Sigmoid colon (tissue), 6 donors: ENCODE measurements at regions not wholly inside any gene's neighbourhood (a gene's known extent, or its start where the extent isn't known, plus 50 kb on each side); places are given as distances from the start of the nearest gene placed in this dataset.

Experiments used
- DNase-seq: peaks from one replicate; pipeline ENCODE4 v3.0.0-alpha.2; 2019
- H3K27ac ChIP-seq, 4 donors: fragments of 200-600 bp; sonication (generic); one replicate each; pipeline ENCODE4 v1.5.1; 2016 to 2019; ENCODE audit warnings: mild to moderate bottlenecking in 1 of 4
- H3K27me3 ChIP-seq, 3 donors: fragments of 200-600 bp; sonication (generic); one replicate each; pipeline ENCODE4 v1.5.1; 2019; ENCODE audit warnings: mild to moderate bottlenecking in 1 of 3
- H3K36me3 ChIP-seq, 4 donors: fragments of 200-600 bp; sonication (generic); one replicate each; pipeline ENCODE4 v1.5.1; 2016 to 2019
- H3K4me1 ChIP-seq, 4 donors: fragments of 200-600 bp; sonication (generic); one replicate each; pipeline ENCODE4 v1.5.1; 2017 to 2019
- H3K4me3 ChIP-seq, 4 donors: fragments of 200-600 bp; sonication (generic); one replicate each; pipeline ENCODE4 v1.5.1; 2017 to 2019; ENCODE audit warnings: mild to moderate bottlenecking in 2 of 4, moderate library complexity in 1 of 4
- H3K9me3 ChIP-seq, 4 donors: fragments of 200-600 bp in 3 of 4; sonication (generic) in 3 of 4; one replicate each; pipeline versions ENCODE4 v1.5.1 to v1.6.1; 2013 to 2019
- CTCF ChIP-seq, 4 experiments: fragments of 450-650 bp in 3 of 4; fragments of 200-600 bp in 1 of 4; IDR thresholded peaks; one replicate each; pipeline ENCODE4 v1.5.1; 2016 to 2019; ENCODE audit warnings: antibody characterized with exemption in 4 of 4, mild to moderate bottlenecking in 3 of 4, moderate library complexity in 2 of 4
- EP300 ChIP-seq, 4 donors: sonication (generic); formaldehyde crosslinking; IDR thresholded peaks; one replicate each; pipeline ENCODE4 v1.6.1; 2017; ENCODE audit warnings: antibody characterized with exemption in 4 of 4
- POLR2A ChIP-seq, 2 donors: fragments of 450-650 bp; IDR thresholded peaks; one replicate each; pipeline ENCODE4 v1.6.1; 2016; ENCODE audit warnings: antibody characterized with exemption in 2 of 2, mild to moderate bottlenecking in 2 of 2, moderate library complexity in 2 of 2
- POLR2AphosphoS5 ChIP-seq, 4 donors: sonication (generic); formaldehyde crosslinking; IDR thresholded peaks; one replicate each; pipeline ENCODE4 v1.6.1; 2017; ENCODE audit warnings: antibody characterized with exemption in 4 of 4
- WGBS, 2 donors: extraction: QIAGEN DNeasy Blood & Tissue Kit; methylation state at CpG; one replicate each; pipeline ENCODE4 v1.1.7; 2013; 5-methylcytosine and 5-hydroxymethylcytosine counted together
- intact Hi-C: fragments of 100-400 bp; cut with DNase I; formaldehyde crosslinking; loops from one replicate; pipeline ENCODE4 v1.15.1; 2023
- donor health status: healthy with polysubstance abuse.
- donor health status: healthy.

GRCh38 chr5:136518174-136518573 lies 152.8 kb upstream of the TRPC7 start:
- H3K4me3 ChIP-seq: no peak overlapping the region
- H3K4me1 ChIP-seq: no peaks in the 10 kb centered on the region
- no peaks in the 10 kb centered on the region for H3K36me3 ChIP-seq
- intact Hi-C loops: no loop called here
- no peaks in the 10 kb centered on the region for H3K27me3 ChIP-seq
- no peak overlapping the region for H3K27ac ChIP-seq
- 73 to 87% methylated on average over 1 of the region's 1 CpG for WGBS, 2 donors
- no peak for TF ChIP-seq POLR2A (IDR thresholded peaks at IDR 0.05)
- TF ChIP-seq POLR2AphosphoS5 (IDR thresholded peaks at IDR 0.05): no peak
- TF ChIP-seq EP300 (IDR thresholded peaks at IDR 0.05): no peak
- no peak for TF ChIP-seq CTCF (IDR thresholded peaks at IDR 0.05)
- H3K9me3 ChIP-seq: no peaks in the 10 kb centered on the region
- no peak for DNase-seq

- 0 to 62% methylated on average over 1 of the region's 1 CpG for WGBS, 2 donors
- Histone ChIP-seq H3K4me1 (no peaks in the 10 kb centered on the region), H3K27ac (no peak overlapping the region), H3K36me3 (no peaks in the 10 kb centered on the region), H3K27me3 (no peaks in the 10 kb centered on the region), H3K4me3 (no peak overlapping the region), H3K9me3 (no peaks in the 10 kb centered on the region)
- no peak for TF ChIP-seq EP300 (IDR thresholded peaks at IDR 0.05)
- TF ChIP-seq POLR2AphosphoS5 (IDR thresholded peaks at IDR 0.05): no peak
- TF ChIP-seq CTCF (IDR thresholded peaks at IDR 0.05): no peak
- no peak for TF ChIP-seq POLR2A (IDR thresholded peaks at IDR 0.05)
- DNase-seq: no peak
- intact Hi-C loops: no loop called here
Measured at GRCh38 chr5:136517755-136518154, 152.4 kb upstream of the TRPC7 start.

- WGBS, 2 donors: 63 to 74% methylated on average over 3 of the region's 3 CpGs
- intact Hi-C loops: no loop called here
- TF ChIP-seq POLR2A (IDR thresholded peaks at IDR 0.05) (no peak), EP300 (IDR thresholded peaks at IDR 0.05) (no peak), POLR2AphosphoS5 (IDR thresholded peaks at IDR 0.05) (no peak), CTCF (IDR thresholded peaks at IDR 0.05) (no peak)
Measured at GRCh38 chr5:136516637-136517036, 151.3 kb upstream of the TRPC7 start.

GRCh38 chr5:136513430-136513829 lies 148.1 kb upstream of the TRPC7 start:
- TF ChIP-seq EP300 (IDR thresholded peaks at IDR 0.05) (no peak), POLR2A (IDR thresholded peaks at IDR 0.05) (no peak), CTCF (IDR thresholded peaks at IDR 0.05) (no peak), POLR2AphosphoS5 (IDR thresholded peaks at IDR 0.05) (no peak)
- Histone ChIP-seq H3K27ac (no peak overlapping the region), H3K36me3 (no peaks in the 10 kb centered on the region), H3K4me1 (peaks cover 0 to 6% (median 0%) of the 10 kb centered on the region in 4 donors), H3K4me3 (no peak overlapping the region), H3K9me3 (no peaks in the 10 kb centered on the region), H3K27me3 (no peaks in the 10 kb centered on the region)
- no peak for DNase-seq
- intact Hi-C loops: no loop called here
- WGBS, 2 donors: 52 to 60% methylated on average over 3 of the region's 3 CpGs

More at GRCh38 chr5:136516637-136517036, 151.3 kb upstream of the TRPC7 start:
- Histone ChIP-seq H3K9me3 (no peaks in the 10 kb centered on the region), H3K27me3 (no peaks in the 10 kb centered on the region), H3K36me3 (no peaks in the 10 kb centered on the region), H3K4me3 (no peak overlapping the region), H3K4me1 (no peaks in the 10 kb centered on the region), H3K27ac (no peak overlapping the region)
- DNase-seq: no peak

- no peaks in the 10 kb centered on the region for H3K27me3 ChIP-seq
- H3K9me3 ChIP-seq: no peaks in the 10 kb centered on the region
- no peak for DNase-seq
- no peak overlapping the region for H3K4me3 ChIP-seq
- WGBS, 2 donors: 35 to 60% methylated on average over 3 of the region's 3 CpGs
- peaks cover 0 to 6% (median 0%) of the 10 kb centered on the region in 4 donors for H3K4me1 ChIP-seq
- H3K27ac ChIP-seq: no peak overlapping the region
- TF ChIP-seq EP300 (IDR thresholded peaks at IDR 0.05) (no peak), POLR2AphosphoS5 (IDR thresholded peaks at IDR 0.05) (no peak), CTCF (IDR thresholded peaks at IDR 0.05) (no peak), POLR2A (IDR thresholded peaks at IDR 0.05) (no peak)
- intact Hi-C loops: no loop called here
- no peaks in the 10 kb centered on the region for H3K36me3 ChIP-seq
Measured at GRCh38 chr5:136511046-136511445, 145.7 kb upstream of the TRPC7 start.
